H9 (cell line): ENCODE measurements at regions not wholly inside any gene's neighbourhood (a gene's known extent, or its start where the extent isn't known, plus 50 kb on each side); places are given as distances from the start of the nearest gene placed in this dataset.

Source experiments
- DNase-seq: peaks from one replicate; pipeline ENCODE4 v3.0.0-alpha.2; 2017
- H2AFZ ChIP-seq: one replicate; pipeline ENCODE4 v1.6.1; 2013; ENCODE audit warnings: mild to moderate bottlenecking, low read length, control low read depth, moderate library complexity
- H2AK5ac ChIP-seq: 2 replicates; pipeline ENCODE4 v1.6.1; 2013; ENCODE audit warnings: low read length, control low read depth, mixed read lengths; ENCODE audit not compliant: insufficient read length
- H2BK120ac ChIP-seq: one replicate; pipeline ENCODE4 v1.6.1; 2013; ENCODE audit warnings: low read depth, mild to moderate bottlenecking, low read length, control low read depth, inconsistent platforms; ENCODE audit not compliant: poor library complexity, severe bottlenecking
- H2BK12ac ChIP-seq: 2 replicates; pipeline ENCODE4 v1.6.1; 2013; ENCODE audit warnings: low read length, control low read depth, mixed read lengths, low read depth; ENCODE audit not compliant: insufficient read length
- H2BK15ac ChIP-seq: 2 replicates; pipeline ENCODE4 v1.6.1; 2013; ENCODE audit warnings: low read depth, low read length, control low read depth
- H2BK20ac ChIP-seq: one replicate; pipeline ENCODE4 v1.6.1; 2013; ENCODE audit warnings: low read depth, mild to moderate bottlenecking, low read length, control low read depth, inconsistent platforms; ENCODE audit not compliant: poor library complexity, severe bottlenecking
- H2BK5ac ChIP-seq: 2 replicates; pipeline ENCODE4 v1.6.1; 2013; ENCODE audit warnings: low read length, control low read depth, mixed read lengths; ENCODE audit not compliant: insufficient read length
- H3K14ac ChIP-seq: 2 replicates; pipeline ENCODE4 v1.6.1; 2013; ENCODE audit warnings: low read length, control low read depth; ENCODE audit not compliant: insufficient read depth
- H3K18ac ChIP-seq: 2 replicates; pipeline ENCODE4 v1.6.1; 2013; ENCODE audit warnings: low read depth, mild to moderate bottlenecking, mixed read lengths, low read length, control low read depth; ENCODE audit not compliant: insufficient read length
- H3K23ac ChIP-seq: 2 replicates; pipeline ENCODE4 v1.6.1; 2013; ENCODE audit warnings: low read length, control low read depth, mixed read lengths, low read depth; ENCODE audit not compliant: insufficient read length
- H3K23me2 ChIP-seq: 2 replicates; pipeline ENCODE4 v1.6.1; 2013; ENCODE audit warnings: low read depth, mild to moderate bottlenecking, mixed read lengths, low read length, control low read depth; ENCODE audit not compliant: insufficient read length, poor library complexity, severe bottlenecking
- H3K27ac ChIP-seq: 2 replicates; pipeline ENCODE4 v1.5.1; 2013; ENCODE audit warnings: low read length, control low read depth, mixed read lengths, low read depth; ENCODE audit not compliant: insufficient read length
- H3K27me3 ChIP-seq: 2 replicates; pipeline ENCODE4 v1.6.1; 2013; ENCODE audit warnings: low read length, control low read depth, inconsistent platforms; ENCODE audit not compliant: insufficient read depth
- H3K4ac ChIP-seq: 2 replicates; pipeline ENCODE4 v1.6.1; 2013; ENCODE audit warnings: low read depth, mild to moderate bottlenecking, control low read depth, inconsistent platforms, low read length, moderate library complexity
- H3K4me1 ChIP-seq: 2 replicates; pipeline ENCODE4 v1.6.1; 2013; ENCODE audit warnings: low read length, control low read depth, inconsistent platforms; ENCODE audit not compliant: insufficient read depth
- H3K4me2 ChIP-seq: 2 replicates; pipeline ENCODE4 v1.6.1; 2013; ENCODE audit warnings: low read length, control low read depth, mixed read lengths; ENCODE audit not compliant: insufficient read length, insufficient read depth
- H3K56ac ChIP-seq: 2 replicates; pipeline ENCODE4 v1.6.1; 2013; ENCODE audit warnings: low read depth, mild to moderate bottlenecking, mixed read lengths, low read length, control low read depth; ENCODE audit not compliant: insufficient read length
- H3K79me1 ChIP-seq: 2 replicates; pipeline ENCODE4 v1.6.1; 2013; ENCODE audit warnings: low read depth, mild to moderate bottlenecking, moderate library complexity, low read length, control low read depth, inconsistent platforms; ENCODE audit not compliant: insufficient read depth, poor library complexity, severe bottlenecking
- H3K79me2 ChIP-seq: 2 replicates; pipeline ENCODE4 v1.6.1; 2013; ENCODE audit warnings: low read length, control low read depth, inconsistent platforms; ENCODE audit not compliant: insufficient read depth
- H3K9ac ChIP-seq: 2 replicates; pipeline ENCODE4 v1.6.1; 2013; ENCODE audit warnings: low read length, control low read depth, mixed read lengths; ENCODE audit not compliant: insufficient read length; ENCODE audit errors: extremely low read depth
- H3K9me3 ChIP-seq: one replicate; pipeline ENCODE4 v1.6.1; 2013; ENCODE audit warnings: low read depth, low read length, inconsistent platforms; ENCODE audit not compliant: control insufficient read depth
- H3T11ph ChIP-seq: one replicate; pipeline ENCODE4 v1.6.1; 2013; ENCODE audit warnings: mild to moderate bottlenecking, low read length, control low read depth, inconsistent platforms
- H4K20me1 ChIP-seq: one replicate; pipeline ENCODE4 v1.6.1; 2013; ENCODE audit not compliant: control insufficient read depth, insufficient read length, insufficient read depth
- H4K5ac ChIP-seq: 2 replicates; pipeline ENCODE4 v1.6.1; 2013; ENCODE audit warnings: low read depth, mild to moderate bottlenecking, mixed read lengths, low read length, control low read depth; ENCODE audit not compliant: insufficient read length
- H4K8ac ChIP-seq: replicated peaks from 2 replicates; pipeline ENCODE4 v1.6.1; 2013; ENCODE audit warnings: low read length, control low read depth, mixed read lengths, low read depth; ENCODE audit not compliant: insufficient read length
- H4K91ac ChIP-seq: 2 replicates; pipeline ENCODE4 v1.6.1; 2013; ENCODE audit warnings: low read depth, mild to moderate bottlenecking, moderate library complexity, mixed read lengths, low read length, control low read depth; ENCODE audit not compliant: insufficient read length
- H3K27ac Mint-ChIP-seq, 3 experiments: 2 replicates in 2 of 3; 3 replicates in 1 of 3; pipeline ENCODE4 v1.8.0; 2020 to 2021; ENCODE audit warnings: mixed read lengths in 3 of 3, mild to moderate bottlenecking in 1 of 3, moderate library complexity in 1 of 3
- H3K27me3 Mint-ChIP-seq: 2 replicates; pipeline ENCODE4 v1.8.0; 2021; ENCODE audit warnings: low read depth, mild to moderate bottlenecking, moderate library complexity, mixed read lengths
- H3K36me3 Mint-ChIP-seq, 3 experiments: 2 replicates in 2 of 3; 3 replicates in 1 of 3; pipeline ENCODE4 v1.8.0; 2020 to 2021; ENCODE audit warnings: low read depth in 3 of 3, mixed read lengths in 3 of 3; ENCODE audit not compliant: insufficient read depth in 1 of 3
- H3K4me1 Mint-ChIP-seq, 2 experiments: 2 replicates each; pipeline ENCODE4 v1.8.0; 2020; ENCODE audit warnings: mixed read lengths in 2 of 2
- H3K4me3 Mint-ChIP-seq, 2 experiments: 2 replicates in 1 of 2; 3 replicates in 1 of 2; pipeline ENCODE4 v1.8.0; 2020 to 2021; ENCODE audit warnings: mild to moderate bottlenecking in 2 of 2, mixed read lengths in 2 of 2, moderate library complexity in 1 of 2
- H3K9me3 Mint-ChIP-seq, 2 experiments: 2 replicates in 1 of 2; 3 replicates in 1 of 2; pipeline ENCODE4 v1.8.0; 2020; ENCODE audit warnings: mild to moderate bottlenecking in 2 of 2, mixed read lengths in 2 of 2, moderate library complexity in 1 of 2
- CTCF ChIP-seq: fragments of 200-600 bp; sonication (generic); conservative IDR thresholded peaks from 3 replicates; pipeline ENCODE4 v1.8.0; 2021; ENCODE audit warnings: antibody characterized with exemption, mild to moderate bottlenecking
- WGBS: extraction: QIAGEN DNeasy Blood & Tissue Kit; methylation state at CpG from one replicate; pipeline ENCODE4 v1.1.7; 2013; ENCODE audit warnings: missing lambda C conversion rate, low lambda C conversion rate, mixed read lengths; ENCODE audit not compliant: insufficient read length; ENCODE audit errors: extremely low coverage; 5-methylcytosine and 5-hydroxymethylcytosine counted together

GRCh38 chr4:124017185-124017785, 620.7 kb downstream of the SPRY1 start:
- Mint-ChIP-seq H3K4me3 (no peak overlapping the region), H3K9me3 (no peaks in the 10 kb centered on the region), H3K36me3 (no peaks in the 10 kb centered on the region), H3K4me1 (peaks cover 4 to 7% of the 10 kb centered on the region in 2 experiments; a peak in 2 of 4 replicates), H3K27me3 (no peaks in the 10 kb centered on the region), H3K27ac (no peak overlapping the region)
- no peak overlapping the region for H2BK15ac ChIP-seq
- TF ChIP-seq CTCF = no peak
- no peaks in the 10 kb centered on the region; the same call in 1 of the 2 replicates for H3K4me1 ChIP-seq
- no peak overlapping the region for H3K4ac ChIP-seq
- no peak overlapping the region for H3K4me2 ChIP-seq
- no peak overlapping the region for H2AFZ ChIP-seq
- no peaks in the 10 kb centered on the region for H3K27me3 ChIP-seq
- H4K5ac ChIP-seq = no peak overlapping the region
- no peak overlapping the region for H3K18ac ChIP-seq
- no peaks in the 10 kb centered on the region for H3K79me2 ChIP-seq
- H3K23me2 ChIP-seq = no peaks in the 10 kb centered on the region
- no peak overlapping the region for H3T11ph ChIP-seq
- H4K20me1 ChIP-seq = no peaks in the 10 kb centered on the region
- no peak overlapping the region for H3K56ac ChIP-seq
- H2BK12ac ChIP-seq = no peak overlapping the region
- no peak overlapping the region for H2BK120ac ChIP-seq
- no peak overlapping the region for H2BK5ac ChIP-seq
- no peak overlapping the region for H3K9ac ChIP-seq
- no peak overlapping the region for H2AK5ac ChIP-seq
- no peak overlapping the region for H4K91ac ChIP-seq
- H3K79me1 ChIP-seq = no peaks in the 10 kb centered on the region
- H3K27ac ChIP-seq = no peak overlapping the region
- H3K23ac ChIP-seq = no peak overlapping the region
- H2BK20ac ChIP-seq = no peak overlapping the region
- WGBS = no CpG with 5 or more reads among the region's 8 CpGs
- H3K14ac ChIP-seq = no peak overlapping the region
- H4K8ac ChIP-seq = no peak overlapping the region
- H3K9me3 ChIP-seq = no peaks in the 10 kb centered on the region
- no peak for DNase-seq
